ENCODE measurements at regions not wholly inside any gene's neighbourhood (a gene's known extent, or its start where the extent isn't known, plus 50 kb on each side); places are given as distances from the start of the nearest gene placed in this dataset.

DNA sequence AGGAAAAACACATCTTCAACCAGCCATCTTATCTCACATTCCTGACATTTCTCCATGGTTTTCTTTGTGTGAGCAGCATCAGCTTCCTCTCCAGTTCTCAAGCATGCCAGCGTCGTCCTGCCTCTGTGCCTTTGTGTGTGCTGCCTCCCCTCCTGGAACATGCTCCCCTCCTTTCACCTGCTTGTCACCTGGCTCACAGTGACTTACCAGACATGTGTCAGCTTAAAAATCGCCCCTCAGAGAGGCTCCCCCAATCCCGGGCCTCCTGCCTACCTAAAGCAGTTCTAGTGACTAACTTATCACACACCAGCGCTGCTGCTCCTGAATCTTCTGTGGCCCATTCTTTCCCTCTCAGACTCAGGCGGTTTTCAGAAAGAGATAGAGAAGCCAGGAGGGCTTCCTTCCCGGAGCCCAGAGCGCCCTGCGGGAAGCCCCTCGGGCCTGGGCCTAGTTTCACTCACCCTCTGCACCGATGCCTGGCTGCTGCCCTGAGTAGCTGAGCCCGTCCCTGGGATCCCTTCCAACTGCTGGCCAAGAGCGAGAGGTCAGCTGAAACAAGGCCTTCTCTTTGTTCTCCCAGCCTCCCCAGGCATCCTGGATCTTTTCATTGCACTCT, 51.1 kb upstream of the MVB12B start:
- no peak overlapping the region for H3K4me3 ChIP-seq (ENCODE audit: low read depth, low read length)
- TF ChIP-seq, protein P1, sequence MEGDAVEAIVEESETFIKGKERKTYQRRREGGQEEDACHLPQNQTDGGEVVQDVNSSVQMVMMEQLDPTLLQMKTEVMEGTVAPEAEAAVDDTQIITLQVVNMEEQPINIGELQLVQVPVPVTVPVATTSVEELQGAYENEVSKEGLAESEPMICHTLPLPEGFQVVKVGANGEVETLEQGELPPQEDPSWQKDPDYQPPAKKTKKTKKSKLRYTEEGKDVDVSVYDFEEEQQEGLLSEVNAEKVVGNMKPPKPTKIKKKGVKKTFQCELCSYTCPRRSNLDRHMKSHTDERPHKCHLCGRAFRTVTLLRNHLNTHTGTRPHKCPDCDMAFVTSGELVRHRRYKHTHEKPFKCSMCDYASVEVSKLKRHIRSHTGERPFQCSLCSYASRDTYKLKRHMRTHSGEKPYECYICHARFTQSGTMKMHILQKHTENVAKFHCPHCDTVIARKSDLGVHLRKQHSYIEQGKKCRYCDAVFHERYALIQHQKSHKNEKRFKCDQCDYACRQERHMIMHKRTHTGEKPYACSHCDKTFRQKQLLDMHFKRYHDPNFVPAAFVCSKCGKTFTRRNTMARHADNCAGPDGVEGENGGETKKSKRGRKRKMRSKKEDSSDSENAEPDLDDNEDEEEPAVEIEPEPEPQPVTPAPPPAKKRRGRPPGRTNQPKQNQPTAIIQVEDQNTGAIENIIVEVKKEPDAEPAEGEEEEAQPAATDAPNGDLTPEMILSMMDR (IDR thresholded peaks at IDR 0.05; ENCODE audit: borderline replicate concordance, insufficient read depth, low read depth, low read length): no peak

DNA sequence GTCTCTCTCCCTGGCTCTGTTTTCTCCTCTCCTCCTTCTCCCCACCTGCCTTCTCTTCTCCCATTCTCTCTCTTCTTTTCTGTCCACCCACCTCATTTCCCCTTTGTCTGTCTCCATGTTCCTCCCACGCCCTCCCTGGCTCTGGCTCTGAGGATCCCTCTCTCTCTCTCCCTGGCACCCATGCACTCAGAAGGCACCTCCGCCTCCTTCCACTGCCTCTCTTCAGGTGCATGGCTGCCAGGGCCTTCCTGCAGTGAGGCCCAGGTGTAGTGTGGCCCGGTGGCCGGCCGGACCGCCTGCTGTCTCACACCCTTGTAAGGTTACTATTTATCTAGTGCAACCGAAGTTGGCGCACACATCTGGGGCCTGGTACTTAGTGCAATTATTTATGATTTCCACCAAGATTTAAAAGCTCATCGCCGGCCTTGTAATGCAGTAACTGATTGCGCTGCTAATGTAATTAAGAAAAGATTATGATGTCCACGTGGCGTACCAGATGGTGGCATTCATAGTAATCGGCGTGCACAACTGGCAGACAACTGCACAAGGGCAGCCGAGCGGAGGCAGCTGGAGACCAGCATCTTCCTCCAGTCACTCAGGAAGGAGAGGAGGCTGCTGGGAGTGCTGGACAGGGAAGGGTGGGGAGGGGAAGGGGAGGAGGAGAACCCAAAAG, 50.4 kb upstream of the MVB12B start:
- H3K4me3 ChIP-seq (ENCODE audit: low read depth, low read length): no peak overlapping the region
- TF ChIP-seq, protein P1 (IDR thresholded peaks at IDR 0.05; ENCODE audit: borderline replicate concordance, insufficient read depth, low read depth, low read length): no peak

Measured in GM12875 (cell line).